Stimulated activated CD4-positive, alpha-beta T cell treated with anti-CD3 and anti-CD28 coated beads, TNF-alpha, amount 100 ng/mL, for 24 hours (primary cell): ENCODE measurements at regions not wholly inside any gene's neighbourhood (a gene's known extent, or its start where the extent isn't known, plus 50 kb on each side); places are given as distances from the start of the nearest gene placed in this dataset.
"Not testable (repeated sequence)": the region's sequence is repeated elsewhere in the genome, so short reads cannot be mapped to it uniquely, and the experiment has no call there.

ENCODE experiments used
- DNase-seq, 3 experiments: peaks; one replicate each; pipeline ENCODE4 v3.0.0-alpha.2; 2020; ENCODE audit warnings: low read depth in 3 of 3

DNA sequence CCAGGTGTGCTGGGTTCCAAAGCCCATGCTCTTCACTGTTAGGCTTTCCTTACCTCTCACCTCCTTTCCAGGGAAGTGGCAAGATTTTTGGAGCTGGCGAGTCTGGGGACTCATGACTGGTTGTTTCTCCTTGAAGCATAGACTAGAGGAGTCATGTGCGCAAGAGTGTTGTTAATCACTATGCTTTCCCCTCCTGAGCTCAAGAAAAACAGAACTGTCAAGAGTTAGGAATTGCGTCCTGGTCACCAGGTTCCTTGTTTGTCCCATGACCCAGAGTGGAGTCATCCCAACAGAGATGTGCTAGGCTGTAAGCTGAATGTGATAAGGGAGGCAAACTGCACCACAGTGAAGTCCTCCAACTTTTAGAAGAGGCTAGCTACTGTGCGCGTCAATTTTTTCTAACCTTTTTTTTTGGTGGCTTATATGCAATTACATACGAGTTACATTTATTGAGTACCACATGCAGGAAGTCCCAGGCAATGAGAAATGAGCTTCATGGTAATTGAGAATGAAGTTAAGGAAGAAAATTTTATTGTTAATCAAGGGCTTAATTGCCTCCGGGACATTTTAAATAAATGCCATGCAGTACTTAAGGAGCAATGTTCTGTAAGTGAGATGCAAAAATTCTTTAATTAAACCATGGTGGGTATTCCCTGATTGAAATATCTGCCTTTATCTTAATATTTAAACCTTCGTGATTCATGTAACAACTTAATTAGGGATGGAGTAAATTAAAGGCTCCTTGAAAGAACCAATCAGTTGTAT, 233.9 kb downstream of the ZIC5 start:
- no peak for DNase-seq

- DNase-seq, result no peak
Observed at GRCh38 chr13:99736541-99736940, 235.0 kb downstream of the ZIC5 start.

- DNase-seq, result no peak
Observed at GRCh38 chr13:99734013-99734693, 232.9 kb downstream of the TM9SF2 start.

DNA sequence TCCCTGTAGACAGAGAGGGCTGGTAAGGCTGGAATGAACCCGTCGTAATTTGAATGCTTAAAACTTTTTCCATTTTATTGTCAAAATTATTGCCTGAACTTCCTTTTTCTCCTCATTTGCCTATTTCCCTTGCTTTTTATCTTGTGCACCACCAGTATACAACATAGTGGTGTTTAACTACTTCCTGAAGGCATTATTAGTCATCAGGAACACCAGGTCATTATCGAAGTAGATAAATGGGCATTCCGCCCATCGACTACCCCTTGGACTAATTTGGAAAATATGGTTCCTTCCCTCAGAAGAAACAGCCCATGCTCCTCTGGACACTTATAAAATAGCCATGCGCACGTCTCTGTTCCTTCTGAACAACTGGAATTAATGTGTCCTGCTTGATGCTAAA, 232.1 kb downstream of the TM9SF2 start:
- DNase-seq, result no peak

DNA sequence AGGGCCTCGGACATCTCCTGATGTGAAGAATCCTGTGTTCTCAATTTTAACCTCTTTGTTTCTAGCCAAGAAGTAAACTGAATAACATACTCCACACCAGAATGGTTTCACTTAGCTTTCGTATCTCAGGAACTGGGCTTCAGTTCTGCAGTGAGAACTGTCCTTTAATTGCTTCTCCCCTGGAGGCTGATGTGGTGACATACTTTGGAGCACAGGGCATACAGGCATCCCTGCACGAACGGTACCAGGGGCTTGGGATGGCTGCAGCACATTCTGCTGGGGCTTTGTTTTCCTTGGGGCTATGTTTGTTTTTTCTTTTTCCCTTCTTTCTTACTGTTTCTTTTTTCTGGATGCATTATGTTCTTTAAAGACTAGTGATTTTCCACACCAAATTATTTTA, 230.5 kb downstream of the TM9SF2 start:
- no peak for DNase-seq

GRCh38 chr13:99730403-99730802, 229.1 kb downstream of the TM9SF2 start:
- no peak for DNase-seq

GRCh38 chr13:99729745-99730144, 228.5 kb downstream of the TM9SF2 start:
- DNase-seq, result no peak

- not testable (repeated sequence) for DNase-seq
Observed at GRCh38 chr13:99727651-99728050, 226.4 kb downstream of the TM9SF2 start.

DNA sequence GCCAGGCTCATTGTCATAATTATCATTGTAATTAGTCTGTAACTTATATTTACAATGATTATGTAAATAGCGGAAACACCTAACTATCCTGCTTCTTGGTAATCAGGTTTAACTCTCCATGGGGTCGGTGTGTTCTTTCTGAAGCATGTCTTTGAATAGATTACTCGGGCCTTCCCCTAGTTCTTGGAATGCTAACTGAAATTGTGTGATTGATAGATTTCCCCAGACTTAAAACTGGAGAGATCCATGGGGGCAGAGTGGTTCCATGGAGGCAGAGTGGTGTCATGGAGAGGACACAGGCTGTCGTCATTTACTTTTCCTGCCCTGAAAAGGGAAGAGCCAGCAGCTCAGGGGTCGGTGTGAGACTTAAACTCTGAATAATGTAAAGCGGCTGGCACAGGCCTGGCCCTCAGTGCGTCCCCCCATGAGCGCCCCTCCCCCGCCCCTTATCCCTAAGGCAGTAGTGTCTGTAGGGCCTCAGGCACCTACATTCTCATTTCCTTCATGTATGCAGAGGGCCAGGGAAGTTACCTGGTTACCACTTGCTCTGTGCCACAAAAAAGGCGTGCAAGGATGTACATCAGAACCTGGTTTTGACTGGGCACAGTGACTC, 225.1 kb downstream of the TM9SF2 start:
- no peak for DNase-seq

DNA sequence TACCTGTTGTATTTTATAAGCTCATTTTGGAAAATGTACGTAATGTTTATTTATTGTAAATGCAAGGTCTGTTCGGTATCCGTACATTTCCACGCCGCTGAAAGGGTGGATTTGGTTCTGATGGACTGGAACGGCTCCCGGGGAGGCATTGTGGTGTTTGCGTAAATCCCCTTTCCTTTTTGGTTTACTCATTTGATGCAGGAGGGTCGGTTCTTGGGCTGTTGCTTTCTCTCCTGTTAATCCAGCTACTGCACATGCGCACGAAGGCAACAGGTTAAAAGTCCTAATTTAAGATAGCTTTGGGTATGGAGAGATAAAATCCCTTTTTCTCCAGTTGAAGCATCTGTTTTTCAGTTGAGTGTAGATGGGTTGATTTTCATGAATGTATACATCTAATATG, 224.4 kb downstream of the TM9SF2 start:
- DNase-seq, result no peak

DNA sequence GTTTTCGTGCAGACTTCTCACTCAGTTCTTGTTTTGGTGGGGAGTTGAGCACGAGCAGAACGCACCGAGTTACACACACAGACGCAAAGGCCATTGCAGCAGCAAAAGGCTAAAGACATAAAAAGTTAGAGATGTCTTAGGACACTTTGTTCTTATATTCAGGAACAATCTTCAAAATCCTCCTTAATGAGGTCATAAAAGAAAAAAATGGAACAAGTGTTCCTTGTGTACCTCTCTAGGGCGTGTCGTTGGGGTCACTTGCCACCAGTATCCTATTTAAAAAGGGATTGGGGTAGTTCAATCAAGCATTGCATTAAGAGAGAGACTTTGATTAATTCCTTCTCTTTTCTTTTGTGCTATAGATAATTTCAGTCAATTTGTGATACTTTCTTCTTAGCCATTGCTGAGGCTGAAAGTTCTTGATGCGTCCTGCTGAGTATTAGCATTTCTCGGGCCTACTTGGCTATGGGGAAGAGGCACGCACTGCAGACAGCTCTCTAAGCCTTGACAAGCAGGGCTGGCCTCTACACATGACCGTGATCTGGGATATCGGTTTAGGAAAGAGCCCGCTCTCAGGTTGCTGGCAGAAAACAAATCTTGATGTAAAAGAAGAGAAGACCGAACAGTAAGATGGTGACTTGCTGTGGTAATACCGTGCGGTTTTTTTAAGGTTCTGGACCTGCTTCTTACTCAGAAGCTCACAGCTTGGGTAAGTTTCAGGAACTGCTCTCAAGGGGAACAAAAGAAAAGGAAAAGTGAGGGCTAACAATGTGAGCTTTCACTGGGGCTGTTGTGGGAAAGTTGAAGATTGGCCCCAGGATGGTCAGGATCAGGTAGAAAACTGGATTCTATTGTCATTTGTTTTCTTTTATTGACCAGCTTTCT, 223.6 kb downstream of the TM9SF2 start:
- no peak for DNase-seq

DNA sequence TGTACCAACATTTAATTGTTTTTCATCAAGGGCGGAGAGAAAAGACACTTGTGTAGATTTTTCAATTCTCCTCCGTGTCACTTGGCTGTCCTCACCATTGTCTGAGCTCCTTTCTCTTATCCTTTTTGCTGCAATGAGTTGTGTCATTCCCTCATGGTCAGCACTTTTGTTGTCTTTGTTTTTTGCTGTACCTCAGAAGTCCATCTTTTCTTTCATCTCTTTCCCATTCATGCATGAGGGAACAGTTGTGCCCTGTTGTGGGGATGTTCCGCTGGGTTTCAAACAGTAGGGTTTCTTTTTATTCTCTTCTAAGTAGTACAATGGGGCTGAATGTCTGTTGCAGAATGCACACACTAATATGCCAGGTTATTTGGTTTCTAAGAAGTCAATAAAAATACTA, 222.6 kb downstream of the TM9SF2 start:
- DNase-seq, result no peak

- no peak for DNase-seq
Observed at GRCh38 chr13:99722931-99723330, 221.7 kb downstream of the TM9SF2 start.

DNA sequence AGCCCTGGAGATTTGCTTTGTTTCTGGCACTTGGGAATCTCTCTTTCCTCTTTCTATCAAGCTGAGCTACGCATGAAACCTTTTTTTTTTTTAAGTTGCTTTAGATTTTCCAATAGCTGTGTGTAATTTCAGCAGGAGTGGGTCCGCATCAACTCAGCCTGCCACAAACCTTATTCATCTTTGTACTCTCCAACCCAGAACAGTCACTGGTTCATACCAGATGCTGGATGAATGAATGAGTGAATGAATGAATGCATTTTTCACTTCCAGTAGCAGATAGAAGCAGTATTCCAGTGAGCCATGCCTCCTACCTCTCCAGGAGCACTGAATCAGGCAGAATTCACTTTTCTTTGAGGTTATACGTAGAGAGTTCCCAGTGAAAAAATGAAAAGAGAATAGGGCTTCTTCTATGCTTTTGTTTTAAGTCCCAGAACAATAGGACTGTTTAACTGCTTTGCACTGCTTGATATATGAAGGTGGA, 221.1 kb downstream of the TM9SF2 start:
- no peak for DNase-seq

GRCh38 chr13:99721606-99722337, 220.5 kb downstream of the TM9SF2 start:
- no peak for DNase-seq

GRCh38 chr13:99717959-99718674, 216.8 kb downstream of the TM9SF2 start:
- DNase-seq, result no peak

GRCh38 chr13:99709134-99709533, 207.9 kb downstream of the TM9SF2 start:
- DNase-seq, result no peak

GRCh38 chr13:99704390-99704789, 203.1 kb downstream of the TM9SF2 start:
- DNase-seq, result no peak

GRCh38 chr13:99703908-99704307, 202.6 kb downstream of the TM9SF2 start:
- DNase-seq, result no peak

DNA sequence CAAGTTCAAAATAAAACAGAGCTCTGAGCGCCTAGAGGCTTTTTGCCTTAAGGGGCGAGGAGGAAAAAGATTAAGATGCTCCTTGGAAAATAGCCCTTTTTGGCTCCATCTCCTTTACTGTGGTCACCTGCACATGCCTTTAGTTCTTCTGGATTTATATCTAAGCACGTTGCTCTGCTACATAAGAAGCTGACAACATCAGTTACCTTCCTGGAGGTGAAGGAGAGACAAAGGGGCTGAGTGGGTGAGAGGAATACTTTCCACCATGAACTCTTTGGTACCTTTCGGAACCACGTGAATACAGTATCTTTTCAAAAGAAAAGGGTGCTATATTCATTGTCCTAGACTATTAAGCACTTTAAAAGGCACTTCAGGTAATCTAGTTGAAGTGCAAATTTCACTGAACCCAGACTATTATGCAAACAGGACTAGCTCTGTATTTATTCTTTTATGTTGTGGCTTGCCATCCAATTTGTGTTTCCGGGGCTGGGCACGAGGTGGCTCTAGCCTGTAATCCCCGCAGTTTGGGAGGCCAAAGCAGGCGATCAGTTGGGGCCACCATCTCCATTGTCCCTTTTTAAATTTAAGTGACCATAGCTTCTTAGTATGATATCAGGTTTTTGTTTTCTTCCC, 201.5 kb downstream of the TM9SF2 start:
- DNase-seq, result no peak
